ENCODE measurements at regions not wholly inside any gene's neighbourhood (a gene's known extent, or its start where the extent isn't known, plus 50 kb on each side); places are given as distances from the start of the nearest gene placed in this dataset.

DNA sequence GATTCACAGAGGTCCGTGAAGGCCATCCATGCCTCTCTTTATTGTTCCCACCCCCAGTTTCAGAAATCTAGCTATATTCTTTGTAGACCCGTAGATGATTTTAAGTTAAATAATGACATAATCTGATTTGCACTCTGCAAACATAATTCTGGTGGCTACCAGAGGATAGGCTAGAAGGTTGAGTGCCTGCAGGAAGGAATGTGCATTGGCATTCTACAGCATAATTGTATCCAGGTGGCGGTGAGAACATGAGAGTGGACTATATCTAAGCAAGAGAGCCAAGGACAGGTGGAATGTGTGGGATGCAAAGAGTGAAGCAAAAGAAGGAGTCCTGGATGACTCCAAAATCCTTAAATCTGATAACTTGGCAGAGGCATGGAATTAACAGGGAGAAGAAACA lies 298.5 kb upstream of the MME start:
- H3K4me3 ChIP-seq (ENCODE audit: control insufficient read depth, low read depth, low read length), result no peak overlapping the region
- TF ChIP-seq, protein P1, sequence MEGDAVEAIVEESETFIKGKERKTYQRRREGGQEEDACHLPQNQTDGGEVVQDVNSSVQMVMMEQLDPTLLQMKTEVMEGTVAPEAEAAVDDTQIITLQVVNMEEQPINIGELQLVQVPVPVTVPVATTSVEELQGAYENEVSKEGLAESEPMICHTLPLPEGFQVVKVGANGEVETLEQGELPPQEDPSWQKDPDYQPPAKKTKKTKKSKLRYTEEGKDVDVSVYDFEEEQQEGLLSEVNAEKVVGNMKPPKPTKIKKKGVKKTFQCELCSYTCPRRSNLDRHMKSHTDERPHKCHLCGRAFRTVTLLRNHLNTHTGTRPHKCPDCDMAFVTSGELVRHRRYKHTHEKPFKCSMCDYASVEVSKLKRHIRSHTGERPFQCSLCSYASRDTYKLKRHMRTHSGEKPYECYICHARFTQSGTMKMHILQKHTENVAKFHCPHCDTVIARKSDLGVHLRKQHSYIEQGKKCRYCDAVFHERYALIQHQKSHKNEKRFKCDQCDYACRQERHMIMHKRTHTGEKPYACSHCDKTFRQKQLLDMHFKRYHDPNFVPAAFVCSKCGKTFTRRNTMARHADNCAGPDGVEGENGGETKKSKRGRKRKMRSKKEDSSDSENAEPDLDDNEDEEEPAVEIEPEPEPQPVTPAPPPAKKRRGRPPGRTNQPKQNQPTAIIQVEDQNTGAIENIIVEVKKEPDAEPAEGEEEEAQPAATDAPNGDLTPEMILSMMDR (IDR thresholded peaks at IDR 0.05; ENCODE audit: control insufficient read depth, insufficient read depth, low read depth, low read length, missing control alignments), result no peak
- DNase-seq (ENCODE audit: low read depth), result no peak

DNA sequence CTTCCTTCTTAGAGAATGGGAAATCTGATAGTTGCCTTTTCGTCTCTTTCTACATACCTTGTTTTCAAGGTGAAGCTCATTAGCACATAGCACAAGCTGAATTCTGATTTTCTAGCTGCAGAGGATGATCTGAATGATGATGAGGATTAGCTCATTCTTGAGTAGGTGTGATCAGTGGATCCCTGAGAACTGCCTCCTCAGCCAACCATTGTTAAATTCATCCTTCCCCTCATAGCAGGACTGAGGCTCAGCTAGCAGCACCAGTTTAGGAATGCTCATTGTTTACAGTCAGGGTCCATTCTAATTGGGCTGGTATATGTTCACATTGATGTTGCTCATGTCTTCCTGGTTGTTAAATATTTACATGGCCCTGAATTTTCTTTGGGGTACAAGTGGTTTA lies 299.9 kb upstream of the MME start:
- H3K4me3 ChIP-seq (ENCODE audit: control insufficient read depth, low read depth, low read length), result no peak overlapping the region
- no peak for DNase-seq (ENCODE audit: low read depth)
- TF ChIP-seq, protein P1 (IDR thresholded peaks at IDR 0.05; ENCODE audit: control insufficient read depth, insufficient read depth, low read depth, low read length, missing control alignments), result no peak

DNA sequence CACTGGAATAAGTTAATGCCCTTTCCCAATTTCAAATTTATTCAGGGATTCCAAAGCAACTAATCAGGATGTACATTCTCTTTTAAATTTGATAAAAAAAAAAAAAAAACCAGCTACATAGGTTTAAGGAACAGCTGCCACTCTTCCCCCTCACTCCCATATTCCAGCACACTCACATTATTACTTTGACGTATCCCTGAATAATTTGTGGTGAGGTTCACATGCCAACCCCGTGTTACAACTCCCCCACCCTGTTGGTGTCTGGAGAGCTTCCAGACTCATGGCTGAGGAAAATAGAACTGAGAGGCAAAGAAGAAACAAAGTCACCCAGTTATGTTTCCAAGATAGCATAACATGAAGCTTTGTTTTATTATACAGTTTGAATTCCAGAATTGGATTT lies 300.5 kb upstream of the MME start:
- TF ChIP-seq, protein P1 (IDR thresholded peaks at IDR 0.05; ENCODE audit: control insufficient read depth, insufficient read depth, low read depth, low read length, missing control alignments), result no peak
- DNase-seq (ENCODE audit: low read depth), result peak; percentile 48
- H3K4me3 ChIP-seq (ENCODE audit: control insufficient read depth, low read depth, low read length), result no peak overlapping the region

DNA sequence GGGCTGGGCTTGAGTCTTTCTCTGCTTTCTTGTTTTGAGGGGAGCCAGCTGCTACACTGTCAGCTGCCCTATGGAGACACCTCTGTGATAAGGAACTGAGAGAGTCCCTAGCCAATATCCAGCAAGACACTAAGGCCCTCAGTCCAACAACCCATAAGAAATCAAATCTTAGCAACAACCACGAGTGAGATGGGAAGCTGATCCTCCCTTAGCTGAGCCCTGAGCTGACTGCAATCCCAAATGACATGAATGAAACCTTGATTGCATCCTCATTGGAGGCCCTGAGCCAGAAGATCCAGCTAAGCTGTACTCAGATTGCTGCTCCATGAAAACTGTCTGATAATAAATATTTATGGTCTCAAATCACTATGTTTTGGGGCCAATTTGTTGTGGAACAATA lies 302.1 kb upstream of the MME start:
- H3K4me3 ChIP-seq (ENCODE audit: control insufficient read depth, low read depth, low read length), result no peak overlapping the region
- no peak for DNase-seq (ENCODE audit: low read depth)
- TF ChIP-seq, protein P1 (IDR thresholded peaks at IDR 0.05; ENCODE audit: control insufficient read depth, insufficient read depth, low read depth, low read length, missing control alignments), result no peak

DNA sequence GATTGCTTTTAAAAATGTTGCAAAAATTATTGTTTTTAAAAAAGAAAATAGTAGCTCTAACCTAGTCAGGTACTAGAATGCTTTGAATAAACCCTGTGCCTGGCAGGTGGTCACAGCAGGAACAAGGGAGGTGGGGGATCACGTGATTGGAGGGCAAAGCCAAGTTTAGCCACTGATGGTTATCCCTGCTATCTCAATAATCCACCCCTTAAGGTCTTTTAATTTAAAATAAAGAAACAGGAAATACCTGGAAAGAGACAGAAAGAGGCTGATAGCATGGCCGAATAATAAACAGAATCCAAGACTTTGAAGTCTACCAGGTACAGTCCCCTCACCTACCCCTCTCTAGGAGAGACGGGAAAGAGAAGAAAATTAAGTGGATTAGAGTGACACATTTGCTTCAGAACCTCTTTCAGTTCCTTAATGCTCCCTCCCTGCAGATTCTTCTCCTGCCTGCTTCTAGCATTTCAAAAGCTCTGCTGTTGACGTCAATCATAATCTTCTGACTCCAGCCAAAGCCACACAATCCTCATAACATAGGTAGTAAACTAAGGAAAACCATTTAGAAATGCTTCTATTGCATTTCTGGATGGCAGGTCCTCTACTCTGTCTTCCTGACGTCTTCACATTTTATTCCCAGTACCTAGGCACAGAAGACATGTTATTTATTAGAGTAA lies 303.4 kb upstream of the MME start:
- no peak overlapping the region for H3K4me3 ChIP-seq (ENCODE audit: control insufficient read depth, low read depth, low read length)
- TF ChIP-seq, protein P1 (IDR thresholded peaks at IDR 0.05; ENCODE audit: control insufficient read depth, insufficient read depth, low read depth, low read length, missing control alignments), result no peak
- no peak for DNase-seq (ENCODE audit: low read depth)

DNA sequence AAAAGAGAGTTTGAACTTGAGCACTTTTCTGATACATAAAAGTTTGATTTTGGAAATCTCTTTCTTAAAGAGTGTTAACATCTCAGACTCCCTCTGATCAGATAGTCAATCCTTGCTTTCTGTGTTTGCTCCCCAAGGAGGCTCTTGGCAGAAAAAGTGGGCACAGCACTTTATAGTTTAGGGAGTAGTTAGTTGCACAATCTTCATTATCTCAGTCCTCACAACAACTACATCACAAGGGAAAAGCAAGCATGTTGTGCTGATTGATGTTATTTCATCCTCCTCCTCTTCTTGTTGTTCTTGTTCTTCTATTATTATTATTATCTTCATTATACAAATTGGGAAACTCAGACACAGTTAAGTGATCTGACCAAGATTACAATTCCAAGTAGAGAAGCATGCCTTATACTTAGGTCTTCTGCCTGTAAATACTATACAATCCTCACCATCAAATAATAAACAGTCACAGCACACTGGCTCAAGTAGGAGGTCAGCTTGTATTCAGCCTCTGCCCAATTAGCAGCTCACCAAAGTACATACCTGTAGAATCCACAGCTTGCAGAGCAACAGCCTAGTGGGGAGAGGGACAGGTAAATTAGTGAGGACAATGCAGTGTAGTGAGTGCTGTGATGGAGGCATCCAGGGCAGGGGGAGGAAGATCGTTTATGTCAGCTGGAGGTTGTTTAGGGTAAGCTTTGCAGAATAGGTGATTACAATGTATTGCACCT lies 304.1 kb upstream of the MME start:
- DNase-seq (ENCODE audit: low read depth), result no peak
- H3K4me3 ChIP-seq (ENCODE audit: control insufficient read depth, low read depth, low read length), result no peak overlapping the region

More for the DNA sequence above, 304.1 kb upstream of the MME start:
- TF ChIP-seq, protein P1 (IDR thresholded peaks at IDR 0.05; ENCODE audit: control insufficient read depth, insufficient read depth, low read depth, low read length, missing control alignments), result no peak

Data from AG09309 (cell line).